Epidermal melanocyte (primary cell): ENCODE measurements at regions not wholly inside any gene's neighbourhood (a gene's known extent, or its start where the extent isn't known, plus 50 kb on each side); places are given as distances from the start of the nearest gene placed in this dataset.
"Not testable (repeated sequence)": the region's sequence is repeated elsewhere in the genome, so short reads cannot be mapped to it uniquely, and the experiment has no call there.

Source experiments
- DNase-seq: peaks from one replicate; pipeline ENCODE4 v3.0.0; 2011; ENCODE audit warnings: low spot score; ENCODE audit not compliant: insufficient read length

GRCh38 chr14:71765505-71765904 is 166.7 kb upstream of the RGS6 start:
- no peak for DNase-seq

DNA sequence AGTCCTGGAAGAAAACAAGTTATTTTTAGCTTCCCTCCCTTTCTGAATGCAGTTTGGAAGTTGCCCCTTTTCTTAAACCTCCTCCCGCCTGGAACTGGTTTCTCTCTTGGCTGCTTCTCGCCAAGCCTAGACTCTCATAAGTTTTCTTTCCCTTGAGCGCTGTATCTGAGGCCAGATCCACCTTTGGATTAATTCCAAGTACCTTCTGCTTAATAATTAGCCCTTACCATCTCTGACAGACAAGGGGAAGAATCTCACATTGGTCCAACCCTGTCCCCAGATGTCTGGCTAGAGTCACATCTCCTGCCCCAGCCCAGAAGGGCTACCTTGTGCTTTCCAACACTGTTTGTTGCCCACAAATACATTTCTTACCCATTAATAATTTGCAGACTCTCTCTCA is 161.8 kb upstream of the RGS6 start:
- no peak for DNase-seq

- DNase-seq = not testable (repeated sequence)
Measured at GRCh38 chr14:71771421-71771820, 160.8 kb upstream of the RGS6 start.

GRCh38 chr14:71771996-71772395 is 160.2 kb upstream of the RGS6 start:
- not testable (repeated sequence) for DNase-seq

- DNase-seq = no peak
Measured at GRCh38 chr14:71773898-71774481, 158.2 kb upstream of the RGS6 start.

- no peak for DNase-seq
Measured at GRCh38 chr14:71776471-71777360, 155.5 kb upstream of the RGS6 start.

- DNase-seq = no peak
Measured at GRCh38 chr14:71780075-71780474, 152.2 kb upstream of the RGS6 start.

GRCh38 chr14:71780822-71781221 is 151.4 kb upstream of the RGS6 start:
- no peak for DNase-seq

GRCh38 chr14:71783088-71783487 is 149.1 kb upstream of the RGS6 start:
- DNase-seq = no peak

DNA sequence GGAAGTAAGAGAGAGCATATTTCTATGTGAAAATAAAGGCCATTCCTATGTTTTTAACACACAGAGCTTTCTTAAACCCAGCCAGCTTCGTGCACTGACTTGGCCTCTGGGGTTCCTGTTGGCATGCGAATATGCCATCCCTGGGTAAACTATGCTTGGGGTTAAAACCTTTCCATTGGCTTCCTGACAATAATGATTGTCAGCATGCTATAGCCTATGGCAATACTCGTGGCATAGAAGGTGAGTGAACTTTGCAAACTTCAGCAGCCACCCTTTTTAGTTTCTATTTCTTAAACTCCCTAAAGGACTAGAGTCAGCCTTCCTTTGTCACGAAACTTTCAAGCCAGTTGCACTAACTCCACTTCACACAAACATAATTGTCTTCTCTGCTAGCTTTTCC is 148.4 kb upstream of the RGS6 start:
- DNase-seq = no peak

DNA sequence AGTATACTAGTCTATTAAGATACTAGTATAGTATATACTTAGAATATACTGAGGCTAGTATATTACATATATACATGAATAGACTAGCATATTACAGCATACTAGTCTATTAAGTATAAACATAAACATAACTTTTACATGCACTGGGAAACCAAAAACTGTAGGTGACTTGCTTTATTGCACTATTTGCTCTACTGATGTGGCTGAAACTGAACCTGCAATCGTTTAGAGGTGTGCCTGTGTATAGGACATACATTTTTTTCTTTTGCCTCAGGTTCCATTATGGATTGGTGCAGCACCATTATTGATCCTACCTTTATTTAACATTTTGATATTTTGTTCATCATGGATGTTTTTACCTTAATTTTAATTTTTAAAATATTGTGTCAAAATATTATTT is 143.2 kb upstream of the RGS6 start:
- DNase-seq = no peak

GRCh38 chr14:71799841-71800240 is 132.4 kb upstream of the RGS6 start:
- no peak for DNase-seq

GRCh38 chr14:71800878-71801277 is 131.4 kb upstream of the RGS6 start:
- no peak for DNase-seq

- DNase-seq = no peak
Measured at GRCh38 chr14:71803539-71804260, 128.5 kb upstream of the RGS6 start.

GRCh38 chr14:71804992-71805391 is 127.2 kb upstream of the RGS6 start:
- DNase-seq = no peak

DNA sequence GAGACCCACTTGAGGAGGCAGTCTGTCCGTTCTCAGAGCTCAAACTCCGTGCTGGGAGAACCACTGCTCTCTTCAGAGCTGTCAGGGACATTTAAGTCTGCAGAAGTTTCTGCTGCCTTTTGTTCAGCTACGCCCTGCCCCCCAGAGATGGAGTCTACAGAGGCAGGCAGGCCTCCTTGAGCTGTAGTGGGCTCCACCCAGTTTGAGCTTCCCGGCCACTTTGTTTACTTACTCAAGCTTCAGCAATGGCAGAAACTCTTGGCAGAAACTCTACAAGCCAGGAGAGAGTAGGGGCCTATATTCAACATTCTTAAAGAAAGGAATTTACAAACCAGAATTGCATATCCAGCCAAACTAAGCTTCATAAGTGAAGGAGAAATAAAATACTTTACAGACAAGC is 125.2 kb upstream of the RGS6 start:
- DNase-seq = not testable (repeated sequence)

DNA sequence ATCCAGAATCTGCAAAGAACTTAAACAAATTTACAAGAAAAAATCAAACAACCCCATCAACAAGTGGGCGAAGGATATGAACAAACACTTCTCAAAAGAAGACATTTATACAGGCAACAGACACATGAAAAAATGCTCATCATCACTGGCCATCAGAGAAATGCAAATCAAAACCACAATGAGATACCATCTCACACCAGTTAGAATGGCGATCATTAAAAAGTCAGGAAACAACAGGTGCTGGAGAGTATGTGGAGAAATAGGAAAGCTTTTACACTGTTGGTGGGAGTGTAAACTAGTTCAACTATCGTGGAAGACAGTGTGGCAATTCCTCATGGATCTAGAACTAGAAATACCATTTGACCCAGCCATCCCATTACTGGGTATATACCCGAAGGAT is 121.4 kb upstream of the RGS6 start:
- not testable (repeated sequence) for DNase-seq

DNA sequence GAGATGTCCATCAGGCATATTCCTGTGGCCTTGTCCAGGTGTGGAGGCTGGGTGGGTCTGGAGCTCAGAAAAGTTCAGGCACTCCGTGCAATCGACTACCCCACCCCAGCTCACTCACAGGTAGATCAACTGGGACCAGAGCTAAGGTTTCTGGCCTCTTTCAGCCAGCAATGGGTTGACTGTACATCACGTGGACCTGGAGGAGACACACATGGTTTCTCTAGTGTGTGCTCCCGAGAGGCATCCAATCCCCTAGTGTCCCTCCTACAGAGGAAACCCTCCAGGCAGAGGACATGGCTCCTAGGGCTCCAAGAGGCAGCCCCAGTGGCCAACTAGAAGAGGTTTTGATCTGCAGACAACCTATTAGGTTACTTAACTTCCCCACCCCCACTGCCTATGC is 119.5 kb upstream of the RGS6 start:
- no peak for DNase-seq

DNA sequence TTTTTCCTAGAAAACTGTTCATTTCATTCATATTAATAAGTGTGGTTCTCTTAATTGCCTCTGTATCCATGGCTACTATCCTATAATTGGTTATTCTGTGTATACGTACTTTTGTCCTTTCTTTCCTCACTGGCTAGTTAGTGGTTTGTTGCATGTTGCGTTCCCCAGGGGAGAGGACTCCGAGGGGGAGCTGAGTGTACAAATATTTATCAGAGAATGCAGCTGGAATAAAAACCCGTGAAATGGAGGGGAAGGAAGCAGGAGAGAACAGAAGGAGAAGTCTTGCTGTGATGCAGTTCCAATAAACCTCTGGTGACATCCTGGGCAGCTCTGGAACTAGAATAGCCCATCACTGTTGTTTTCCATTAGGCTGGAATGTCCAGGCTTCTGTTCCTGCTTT is 117.1 kb upstream of the RGS6 start:
- no peak for DNase-seq

GRCh38 chr14:71824816-71825215 is 107.4 kb upstream of the RGS6 start:
- no peak for DNase-seq

- no peak for DNase-seq
Measured at GRCh38 chr14:71833476-71833875, 98.8 kb upstream of the RGS6 start.
